Gastroesophageal sphincter (tissue), 4 donors: ENCODE measurements at regions not wholly inside any gene's neighbourhood (a gene's known extent, or its start where the extent isn't known, plus 50 kb on each side); places are given as distances from the start of the nearest gene placed in this dataset.

Experiments
- ATAC-seq: fragments of 150-250 bp; one replicate; pipeline ENCODE4 v1.9.1; 2016; ENCODE audit warnings: mild to moderate bottlenecking, moderate library complexity
- H3K27ac ChIP-seq, 4 donors: fragments of 200-600 bp; sonication (generic) in 3 of 4; 1 replicate in 3 of 4; 2 replicates in 1 of 4; pipeline ENCODE4 v1.5.1; 2016 to 2019
- H3K27me3 ChIP-seq: fragments of 200-600 bp; sonication (generic); one replicate; pipeline ENCODE4 v1.5.1; 2019
- H3K36me3 ChIP-seq, 2 donors: fragments of 200-600 bp; sonication (generic); one replicate each; pipeline ENCODE4 v1.5.1; 2019; ENCODE audit warnings: control low read depth in 1 of 2
- H3K4me1 ChIP-seq, 3 donors: fragments of 200-600 bp; sonication (generic); 1 replicate in 2 of 3; 2 replicates in 1 of 3; pipeline ENCODE4 v1.5.1; 2016 to 2019; ENCODE audit warnings: control low read depth in 2 of 3
- H3K4me3 ChIP-seq, 2 donors: fragments of 200-600 bp; sonication (generic); one replicate each; pipeline ENCODE4 v1.5.1; 2019; ENCODE audit warnings: mild to moderate bottlenecking in 1 of 2, moderate library complexity in 1 of 2
- H3K9me3 ChIP-seq, 3 donors: fragments of 200-600 bp; sonication (generic); one replicate each; pipeline ENCODE4 v1.5.1; 2017 to 2019; ENCODE audit warnings: control low read depth in 2 of 3
- EP300 ChIP-seq: sonication (generic); formaldehyde crosslinking; IDR thresholded peaks from one replicate; pipeline ENCODE4 v1.6.1; 2017; ENCODE audit warnings: antibody characterized with exemption, mild to moderate bottlenecking
- POLR2A ChIP-seq, 2 donors: fragments of 450-650 bp; IDR thresholded peaks; one replicate each; pipeline ENCODE4 v1.6.1; 2017; ENCODE audit warnings: antibody characterized with exemption in 2 of 2, mild to moderate bottlenecking in 2 of 2, moderate library complexity in 1 of 2
- POLR2AphosphoS5 ChIP-seq: sonication (generic); formaldehyde crosslinking; IDR thresholded peaks from one replicate; pipeline ENCODE4 v1.6.1; 2017; ENCODE audit warnings: antibody characterized with exemption
- WGBS, 2 donors: methylation state at CpG; one replicate each; pipeline ENCODE4 v1.1.5; 2018; ENCODE audit warnings: low coverage in 1 of 2; 5-methylcytosine and 5-hydroxymethylcytosine counted together
- TF ChIP-seq, protein P1 (sequence below), 4 experiments: fragments of 200-600 bp in 2 of 4; fragments of 450-650 bp in 2 of 4; sonication (generic) in 1 of 4; IDR thresholded peaks; one replicate each; pipeline ENCODE4 v1.5.1; 2017 to 2019; ENCODE audit warnings: antibody characterized with exemption in 4 of 4, mild to moderate bottlenecking in 2 of 4, moderate library complexity in 2 of 4

DNA sequence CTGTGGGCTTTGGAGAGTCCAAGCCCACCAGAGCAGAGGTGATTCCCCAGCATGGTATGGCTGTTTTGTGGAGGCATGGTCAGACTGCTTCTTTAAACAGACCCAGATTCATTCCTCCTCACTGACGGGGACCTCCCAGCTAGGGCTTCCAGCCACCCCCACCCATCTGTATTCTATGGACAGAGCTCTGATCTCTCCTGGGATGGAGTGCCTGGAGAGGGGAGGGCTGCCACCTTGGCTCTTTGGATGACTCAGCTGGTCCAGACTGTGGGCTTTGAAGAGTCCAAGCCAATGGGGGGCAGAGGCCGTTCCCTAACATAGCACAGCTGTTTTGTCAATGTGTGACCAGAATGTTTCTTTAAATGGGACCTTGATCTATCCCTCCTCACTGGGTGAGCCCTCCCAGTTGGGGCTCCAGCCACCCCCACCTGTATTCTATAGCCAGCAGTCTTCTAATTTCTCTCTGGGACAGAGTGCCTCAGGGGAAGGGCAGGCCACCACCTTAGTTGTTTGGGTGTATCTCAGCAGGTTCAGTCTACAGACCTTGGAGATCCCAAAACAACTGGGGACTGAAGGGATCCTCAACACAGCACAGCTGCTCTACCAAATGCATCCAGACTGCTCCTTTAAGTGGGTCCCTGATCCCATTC lies 122.0 kb upstream of the OSTN start:
- WGBS, 2 donors = no CpG with 5 or more reads among the region's 2 CpGs
- Histone ChIP-seq H3K27me3 (no peaks in the 10 kb centered on the region), H3K4me3 (no peak overlapping the region), H3K9me3 (no peaks in the 10 kb centered on the region), H3K27ac (no peak overlapping the region), H3K36me3 (no peaks in the 10 kb centered on the region), H3K4me1 (no peaks in the 10 kb centered on the region)
- ATAC-seq = no peak
- TF ChIP-seq POLR2AphosphoS5 (no peak), POLR2A (IDR thresholded peaks at IDR 0.05) (no peak), EP300 (no peak)
- TF ChIP-seq, protein P1, sequence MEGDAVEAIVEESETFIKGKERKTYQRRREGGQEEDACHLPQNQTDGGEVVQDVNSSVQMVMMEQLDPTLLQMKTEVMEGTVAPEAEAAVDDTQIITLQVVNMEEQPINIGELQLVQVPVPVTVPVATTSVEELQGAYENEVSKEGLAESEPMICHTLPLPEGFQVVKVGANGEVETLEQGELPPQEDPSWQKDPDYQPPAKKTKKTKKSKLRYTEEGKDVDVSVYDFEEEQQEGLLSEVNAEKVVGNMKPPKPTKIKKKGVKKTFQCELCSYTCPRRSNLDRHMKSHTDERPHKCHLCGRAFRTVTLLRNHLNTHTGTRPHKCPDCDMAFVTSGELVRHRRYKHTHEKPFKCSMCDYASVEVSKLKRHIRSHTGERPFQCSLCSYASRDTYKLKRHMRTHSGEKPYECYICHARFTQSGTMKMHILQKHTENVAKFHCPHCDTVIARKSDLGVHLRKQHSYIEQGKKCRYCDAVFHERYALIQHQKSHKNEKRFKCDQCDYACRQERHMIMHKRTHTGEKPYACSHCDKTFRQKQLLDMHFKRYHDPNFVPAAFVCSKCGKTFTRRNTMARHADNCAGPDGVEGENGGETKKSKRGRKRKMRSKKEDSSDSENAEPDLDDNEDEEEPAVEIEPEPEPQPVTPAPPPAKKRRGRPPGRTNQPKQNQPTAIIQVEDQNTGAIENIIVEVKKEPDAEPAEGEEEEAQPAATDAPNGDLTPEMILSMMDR (IDR thresholded peaks at IDR 0.05) = no peak

DNA sequence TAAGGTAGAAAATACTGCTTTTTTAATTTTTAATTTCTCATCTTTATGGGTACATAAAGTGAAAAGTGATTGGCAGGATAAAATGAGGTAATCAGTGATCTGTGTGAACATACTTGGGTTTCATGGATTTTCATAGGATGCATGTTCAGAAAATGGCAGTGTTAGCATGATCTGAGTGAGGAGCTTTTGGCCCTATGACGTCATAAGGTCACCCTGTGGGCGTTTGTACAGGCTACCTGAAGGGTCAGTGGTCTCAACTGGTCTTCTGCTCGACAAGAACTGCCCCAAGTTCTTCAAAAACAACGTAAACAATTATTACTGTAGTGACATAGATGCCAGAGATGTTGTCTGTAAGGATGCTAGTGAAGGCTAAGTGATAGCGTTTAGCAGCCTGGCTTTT lies 124.5 kb upstream of the OSTN start:
- no peak for ATAC-seq
- no peaks in the 10 kb centered on the region for H3K36me3 ChIP-seq
- WGBS, 2 donors = 64 to 75% methylated on average over 2 to 5 of the region's 5 CpGs
- no peaks in the 10 kb centered on the region for H3K9me3 ChIP-seq
- no peak overlapping the region for H3K4me3 ChIP-seq
- no peaks in the 10 kb centered on the region for H3K4me1 ChIP-seq
- no peaks in the 10 kb centered on the region for H3K27me3 ChIP-seq
- TF ChIP-seq EP300 (no peak), POLR2A (IDR thresholded peaks at IDR 0.05) (no peak), POLR2AphosphoS5 (no peak)
- TF ChIP-seq, protein P1 (IDR thresholded peaks at IDR 0.05) = no peak
- H3K27ac ChIP-seq = no peak overlapping the region

DNA sequence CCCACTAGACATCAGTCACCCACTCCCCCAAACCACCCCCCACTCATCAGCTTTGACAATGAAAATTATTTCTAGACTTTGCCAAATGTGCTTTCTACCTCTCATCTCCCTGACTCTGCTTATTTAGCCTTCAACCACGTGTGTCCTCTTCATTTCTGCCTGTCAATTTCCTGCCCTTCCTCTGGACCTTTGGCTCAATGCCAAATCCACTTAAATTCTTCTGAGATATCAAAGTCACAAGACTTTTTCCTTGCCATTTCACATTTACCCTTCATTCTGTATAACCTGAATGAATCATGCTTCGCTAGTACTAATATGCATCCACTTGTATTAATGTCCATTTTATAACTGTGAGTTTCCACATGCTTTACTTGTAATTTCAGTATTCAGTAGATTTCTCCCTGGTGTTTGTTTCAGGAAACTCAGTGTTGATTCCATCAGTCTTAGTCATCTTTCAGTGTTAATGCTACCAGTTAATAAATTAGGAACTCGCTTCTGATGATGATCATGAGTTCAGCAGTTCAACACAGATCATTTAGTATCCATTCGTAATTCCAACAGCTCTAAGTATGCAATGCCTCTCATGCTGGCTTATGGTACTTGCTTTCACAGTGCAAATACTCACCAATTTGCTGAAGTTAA lies 128.2 kb upstream of the OSTN start:
- Histone ChIP-seq H3K4me3 (no peak overlapping the region), H3K27ac (no peak overlapping the region), H3K4me1 (no peaks in the 10 kb centered on the region), H3K9me3 (no peaks in the 10 kb centered on the region), H3K36me3 (no peaks in the 10 kb centered on the region), H3K27me3 (no peaks in the 10 kb centered on the region)
- no peak for ATAC-seq
- TF ChIP-seq, protein P1 (IDR thresholded peaks at IDR 0.05) = no peak
- TF ChIP-seq POLR2A (IDR thresholded peaks at IDR 0.05) = no peak
- TF ChIP-seq EP300 = no peak
- TF ChIP-seq POLR2AphosphoS5 = no peak
- WGBS, 2 donors = 63 to 70% methylated on average over 4 of the region's 4 CpGs

DNA sequence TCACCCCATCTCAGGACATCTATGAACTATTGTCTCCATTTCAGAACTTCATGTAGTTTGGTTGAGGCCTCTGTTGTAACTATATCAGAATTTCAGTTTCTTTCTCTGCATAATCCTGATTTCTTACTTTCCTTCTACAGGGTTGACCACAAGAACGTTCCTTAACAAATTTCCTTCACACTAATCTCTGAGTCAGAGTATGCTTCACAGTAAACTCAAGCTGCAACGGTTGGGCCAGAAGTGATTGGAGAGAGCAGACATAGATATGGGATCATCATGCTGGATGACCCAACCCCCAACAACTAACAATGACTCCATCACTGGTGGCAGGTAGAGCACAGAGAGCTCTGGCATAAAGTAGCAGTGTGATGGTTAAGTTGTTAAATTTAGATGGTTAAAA lies 128.8 kb upstream of the OSTN start:
- 39 to 40% methylated on average over 1 to 2 of the region's 2 CpGs for whole genome bisulfite sequencing, 2 donors
- TF ChIP-seq POLR2A (IDR thresholded peaks at IDR 0.05) = no peak
- TF ChIP-seq POLR2AphosphoS5 = no peak
- TF ChIP-seq EP300 = no peak
- TF ChIP-seq, protein P1 (IDR thresholded peaks at IDR 0.05) = no peak
- Histone ChIP-seq H3K4me3 (no peak overlapping the region), H3K36me3 (no peaks in the 10 kb centered on the region), H3K27ac (no peak overlapping the region), H3K27me3 (no peaks in the 10 kb centered on the region), H3K9me3 (no peaks in the 10 kb centered on the region), H3K4me1 (no peaks in the 10 kb centered on the region)
- ATAC-seq = no peak
